ENCODE measurements at regions not wholly inside any gene's neighbourhood (a gene's known extent, or its start where the extent isn't known, plus 50 kb on each side); places are given as distances from the start of the nearest gene placed in this dataset.

DNA sequence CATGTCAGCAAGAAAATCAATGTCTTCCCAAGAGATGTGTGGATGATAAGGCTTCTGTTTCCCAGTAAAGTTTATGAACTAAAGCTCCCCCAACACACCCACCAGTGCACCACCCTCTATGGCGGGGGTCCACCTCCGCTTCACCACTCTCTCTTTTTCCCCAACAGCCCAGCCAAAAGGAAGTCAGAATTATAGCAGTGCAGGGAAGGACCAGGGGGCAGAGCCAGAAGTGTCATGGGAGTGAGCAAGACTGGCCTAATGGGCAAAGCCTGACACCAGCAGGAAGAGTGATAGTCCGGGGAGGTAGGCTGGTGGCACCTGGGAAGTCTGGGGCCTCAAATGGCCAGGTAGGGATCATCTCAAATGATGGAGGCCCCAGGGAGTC, 167.7 kb downstream of the ZFP36L2 start:
- TF ChIP-seq, protein P1, sequence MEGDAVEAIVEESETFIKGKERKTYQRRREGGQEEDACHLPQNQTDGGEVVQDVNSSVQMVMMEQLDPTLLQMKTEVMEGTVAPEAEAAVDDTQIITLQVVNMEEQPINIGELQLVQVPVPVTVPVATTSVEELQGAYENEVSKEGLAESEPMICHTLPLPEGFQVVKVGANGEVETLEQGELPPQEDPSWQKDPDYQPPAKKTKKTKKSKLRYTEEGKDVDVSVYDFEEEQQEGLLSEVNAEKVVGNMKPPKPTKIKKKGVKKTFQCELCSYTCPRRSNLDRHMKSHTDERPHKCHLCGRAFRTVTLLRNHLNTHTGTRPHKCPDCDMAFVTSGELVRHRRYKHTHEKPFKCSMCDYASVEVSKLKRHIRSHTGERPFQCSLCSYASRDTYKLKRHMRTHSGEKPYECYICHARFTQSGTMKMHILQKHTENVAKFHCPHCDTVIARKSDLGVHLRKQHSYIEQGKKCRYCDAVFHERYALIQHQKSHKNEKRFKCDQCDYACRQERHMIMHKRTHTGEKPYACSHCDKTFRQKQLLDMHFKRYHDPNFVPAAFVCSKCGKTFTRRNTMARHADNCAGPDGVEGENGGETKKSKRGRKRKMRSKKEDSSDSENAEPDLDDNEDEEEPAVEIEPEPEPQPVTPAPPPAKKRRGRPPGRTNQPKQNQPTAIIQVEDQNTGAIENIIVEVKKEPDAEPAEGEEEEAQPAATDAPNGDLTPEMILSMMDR (optimal IDR thresholded peaks at IDR 0.05 in 1 of 3, IDR thresholded peaks at IDR 0.05 in 1 of 3, conservative IDR thresholded peaks at IDR 0.05 in 1 of 3; ENCODE audit: extremely low read depth in 1 of 3, insufficient read depth in 2 of 3, low read length in 3 of 3): no peak
- TF ChIP-seq EZH2 (IDR thresholded peaks at IDR 0.05; ENCODE audit: low read length): no peak

Data from keratinocyte (primary cell).